Aorta (tissue), 5 donors: ENCODE measurements at regions not wholly inside any gene's neighbourhood (a gene's known extent, or its start where the extent isn't known, plus 50 kb on each side); places are given as distances from the start of the nearest gene placed in this dataset.

ENCODE experiments used
- ATAC-seq: fragments of 200-7000 bp; cut with Tn5 transposase; one replicate; pipeline ENCODE4 v1.9.1; 2022; ENCODE audit warnings: moderate library complexity; ENCODE audit not compliant: low FRiP score
- DNase-seq, 2 donors: peaks; one replicate each; pipeline ENCODE4 v3.0.0-alpha.2; 2020
- H3K27ac ChIP-seq, 2 donors: one replicate each; pipeline ENCODE4 v1.5.1; 2013; ENCODE audit warnings: low read length in 2 of 2, mild to moderate bottlenecking in 2 of 2, moderate library complexity in 2 of 2, control low read depth in 1 of 2, inconsistent platforms in 1 of 2, low read depth in 1 of 2
- H3K27me3 ChIP-seq, 2 donors: one replicate each; pipeline ENCODE4 v1.6.1; 2013; ENCODE audit warnings: control low read depth in 1 of 2, low read length in 1 of 2, mild to moderate bottlenecking in 1 of 2, moderate library complexity in 1 of 2; ENCODE audit not compliant: insufficient read depth in 2 of 2, control insufficient read depth in 1 of 2
- H3K36me3 ChIP-seq, 2 donors: one replicate each; pipeline ENCODE4 v1.6.1; 2013; ENCODE audit warnings: control low read depth in 1 of 2, low read length in 1 of 2, mild to moderate bottlenecking in 1 of 2; ENCODE audit not compliant: insufficient read depth in 2 of 2, control insufficient read depth in 1 of 2
- H3K4me1 ChIP-seq, 2 donors: one replicate each; pipeline ENCODE4 v1.6.1; 2013; ENCODE audit warnings: low read length in 2 of 2, control low read depth in 1 of 2, mild to moderate bottlenecking in 1 of 2, moderate library complexity in 1 of 2; ENCODE audit not compliant: insufficient read depth in 2 of 2, control insufficient read depth in 1 of 2
- H3K4me3 ChIP-seq, 2 donors: one replicate each; pipeline ENCODE4 v1.5.1; 2013; ENCODE audit warnings: low read length in 2 of 2, control low read depth in 1 of 2, mild to moderate bottlenecking in 1 of 2
- H3K9me3 ChIP-seq: one replicate; pipeline ENCODE4 v1.6.1; 2013; ENCODE audit warnings: mild to moderate bottlenecking, low read length; ENCODE audit not compliant: control insufficient read depth
- WGBS, 2 donors: extraction: QIAGEN DNeasy Blood & Tissue Kit; methylation state at CpG; one replicate each; pipeline ENCODE4 v1.1.7; 2013; 5-methylcytosine and 5-hydroxymethylcytosine counted together
- intact Hi-C, 2 donors: fragments of 100-400 bp; cut with DNase I; formaldehyde crosslinking; loops; one replicate each; pipeline versions ENCODE4 v1.14.2 to v1.15.0; 2022
- donor health status: healthy with polysubstance abuse.
- donor health status: Bipolar disorder and iron deficiency.
- donor health status: DM: no; HTN: no; CAD: no.
- donor health status: DM: no; HTN: no; CAD: no.
- donor health status: DM: yes; HTN: yes; CAD: no.

- ATAC-seq: no peak
- no peak overlapping the region for H3K4me3 ChIP-seq
- intact Hi-C loops: loop anchor here (5.0 kb wide), 2 partner anchors 62 to 142 kb away; partner anchors contain the start of gene IER5L (in 1 of the 2)
- peak in 1 of 2 donors; percentile 71 for DNase-seq
- 75 to 79% methylated on average over 27 to 30 of the region's 30 CpGs for WGBS, 2 donors
- no peaks in the 10 kb centered on the region for H3K9me3 ChIP-seq
- H3K36me3 ChIP-seq: no peaks in the 10 kb centered on the region
- H3K27ac ChIP-seq: peak overlapping the region in 1 of 2 donors; percentile 92
- H3K27me3 ChIP-seq: no peaks in the 10 kb centered on the region
- H3K4me1 ChIP-seq: no peaks in the 10 kb centered on the region
Measured at GRCh38 chr9:129319076-129319937, 141.2 kb upstream of the IER5L start.

- no peak for ATAC-seq
- DNase-seq: peak; percentile 69 to 81
- intact Hi-C loops: loop anchor here (5.0 kb wide), 2 partner anchors 61 to 141 kb away; partner anchors contain the start of gene IER5L (in 1 of the 2)
Measured at GRCh38 chr9:129318121-129319075, 140.3 kb upstream of the IER5L start.

GRCh38 chr9:129317179-129318011, 139.3 kb upstream of the IER5L start:
- intact Hi-C loops: loop anchor here (5.0 kb wide), 2 partner anchors 60 to 140 kb away; partner anchors contain the start of gene IER5L (in 1 of the 2)
- 76% methylated on average over 13 of the region's 13 CpGs for WGBS, 2 donors
- Histone ChIP-seq H3K9me3 (no peaks in the 10 kb centered on the region), H3K36me3 (no peaks in the 10 kb centered on the region), H3K27ac (peak overlapping the region in 1 of 2 donors; percentile 61), H3K4me1 (no peaks in the 10 kb centered on the region), H3K27me3 (no peaks in the 10 kb centered on the region), H3K4me3 (no peak overlapping the region)
- ATAC-seq (no peak), DNase-seq (peak; percentile 75 to 78)

More at GRCh38 chr9:129318121-129319075, 140.3 kb upstream of the IER5L start:
- Histone ChIP-seq H3K27me3 (no peaks in the 10 kb centered on the region), H3K9me3 (no peaks in the 10 kb centered on the region), H3K27ac (peak overlapping the region in 1 of 2 donors; percentile 61), H3K36me3 (no peaks in the 10 kb centered on the region), H3K4me3 (no peak overlapping the region), H3K4me1 (no peaks in the 10 kb centered on the region)
- WGBS, 2 donors: 45 to 46% methylated on average over 16 of the region's 16 CpGs

- H3K9me3 ChIP-seq: no peaks in the 10 kb centered on the region
- H3K36me3 ChIP-seq: no peaks in the 10 kb centered on the region
- ATAC-seq: no peak
- WGBS, 2 donors: 91 to 98% methylated on average over 14 of the region's 14 CpGs
- no peaks in the 10 kb centered on the region for H3K4me1 ChIP-seq
- no peak overlapping the region for H3K27ac ChIP-seq
- no peaks in the 10 kb centered on the region for H3K27me3 ChIP-seq
- peak in 1 of 2 donors; percentile 65 for DNase-seq
- no peak overlapping the region for H3K4me3 ChIP-seq
- intact Hi-C loops: loop anchor here (5.0 kb wide), 2 partner anchors 59 to 139 kb away; partner anchors contain the start of gene IER5L (in 1 of the 2)
Measured at GRCh38 chr9:129316281-129317030, 138.4 kb upstream of the IER5L start.

- no peak overlapping the region for H3K27ac ChIP-seq
- H3K27me3 ChIP-seq: no peaks in the 10 kb centered on the region
- WGBS, 2 donors: 93 to 96% methylated on average over 10 of the region's 10 CpGs
- intact Hi-C loops: no loop called here
- DNase-seq (peak in 1 of 2 donors; percentile 55), ATAC-seq (no peak)
- no peaks in the 10 kb centered on the region for H3K4me1 ChIP-seq
- H3K9me3 ChIP-seq: no peaks in the 10 kb centered on the region
- H3K36me3 ChIP-seq: no peaks in the 10 kb centered on the region
- no peak overlapping the region for H3K4me3 ChIP-seq
Measured at GRCh38 chr9:129313331-129313955, 135.4 kb upstream of the IER5L start.

- H3K9me3 ChIP-seq: no peaks in the 10 kb centered on the region
- H3K4me3 ChIP-seq: no peak overlapping the region
- intact Hi-C loops: no loop called here
- H3K4me1 ChIP-seq: no peaks in the 10 kb centered on the region
- no peaks in the 10 kb centered on the region for H3K36me3 ChIP-seq
- ATAC-seq (no peak), DNase-seq (peak in 1 of 2 donors; percentile 48)
- WGBS, 2 donors: 91 to 93% methylated on average over 16 of the region's 16 CpGs
- no peak overlapping the region for H3K27ac ChIP-seq
- H3K27me3 ChIP-seq: no peaks in the 10 kb centered on the region
Measured at GRCh38 chr9:129312251-129313122, 134.4 kb upstream of the IER5L start.

- Histone ChIP-seq H3K9me3 (no peaks in the 10 kb centered on the region), H3K4me1 (no peaks in the 10 kb centered on the region), H3K27me3 (no peaks in the 10 kb centered on the region), H3K4me3 (no peak overlapping the region), H3K36me3 (no peaks in the 10 kb centered on the region), H3K27ac (no peak overlapping the region)
- DNase-seq (peak in 1 of 2 donors; percentile 61), ATAC-seq (no peak)
- WGBS, 2 donors: 83 to 92% methylated on average over 4 of the region's 4 CpGs
- intact Hi-C loops: no loop called here
Measured at GRCh38 chr9:129311643-129312042, 133.6 kb upstream of the IER5L start.
